Left ventricle myocardium inferior (tissue), 1 donor: ENCODE measurements at regions not wholly inside any gene's neighbourhood (a gene's known extent, or its start where the extent isn't known, plus 50 kb on each side); places are given as distances from the start of the nearest gene placed in this dataset.

Source experiments
- DNase-seq: peaks from one replicate; pipeline ENCODE4 v3.0.0-alpha.2; 2020
- H3K27ac ChIP-seq: fragments of 200-600 bp; replicated peaks from 2 replicates; pipeline ENCODE4 v1.8.0; 2021
- H3K27me3 ChIP-seq: fragments of 200-600 bp; 2 replicates; pipeline ENCODE4 v1.8.0; 2021; ENCODE audit warnings: low read depth
- H3K36me3 ChIP-seq: fragments of 200-600 bp; 2 replicates; pipeline ENCODE4 v1.8.0; 2021
- H3K4me1 ChIP-seq: fragments of 200-600 bp; 2 replicates; pipeline ENCODE4 v1.8.0; 2021
- H3K4me3 ChIP-seq: fragments of 200-600 bp; 2 replicates; pipeline ENCODE4 v1.8.0; 2021; ENCODE audit warnings: mild to moderate bottlenecking, moderate library complexity
- H3K9me3 ChIP-seq: fragments of 200-600 bp; replicated peaks from 2 replicates; pipeline ENCODE4 v1.8.0; 2021
- intact Hi-C: fragments of 100-400 bp; cut with micrococcal nuclease; formaldehyde crosslinking; loops from one replicate; pipeline ENCODE4 v1.11.0; 2022
- TF ChIP-seq, protein P1 (sequence below): fragments of 200-600 bp; IDR thresholded peaks from 2 replicates; pipeline ENCODE4 v1.8.0; 2021; ENCODE audit warnings: antibody characterized with exemption, mild to moderate bottlenecking, borderline replicate concordance
- donor health status: DM: no; HTN: yes; CAD: no; lungs with severe emphysema.

DNA sequence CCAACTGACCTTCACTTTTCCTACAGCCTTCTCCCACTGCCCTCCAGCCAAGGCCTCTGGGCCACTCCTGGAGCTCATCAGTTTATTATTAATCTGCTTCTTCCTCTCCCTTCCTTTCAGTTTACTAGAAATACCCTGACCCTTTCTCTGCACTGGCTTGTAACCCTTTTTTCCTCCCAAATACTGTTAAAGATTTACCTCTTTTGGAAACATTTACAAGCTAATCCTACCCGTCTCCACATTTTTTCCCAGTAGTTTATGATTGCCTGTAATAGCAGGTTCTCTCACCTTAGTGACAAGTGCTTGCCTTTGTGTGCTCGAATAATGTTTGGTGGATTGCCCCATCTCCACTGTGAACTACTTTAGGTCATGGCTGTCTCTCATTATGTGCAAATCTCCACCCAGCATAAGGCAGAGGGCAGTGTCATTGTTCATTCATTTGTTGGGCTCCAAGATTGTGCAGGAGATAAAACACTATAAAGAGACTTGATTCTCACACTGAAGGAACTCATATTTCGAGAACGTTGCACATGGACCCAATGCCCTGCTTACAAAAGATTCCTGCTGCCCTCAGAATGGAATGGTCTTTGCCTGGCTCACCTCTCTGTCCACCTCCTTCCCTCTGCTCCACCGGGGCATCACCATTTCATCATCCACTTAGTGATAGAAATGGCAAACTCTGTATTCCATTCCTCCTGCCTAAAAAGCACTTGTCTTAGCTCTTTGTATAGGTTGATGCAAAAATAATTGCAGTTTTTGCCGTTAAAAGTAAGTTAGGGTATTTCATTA lies 491.1 kb downstream of the UTRN start:
- no peaks in the 10 kb centered on the region for H3K4me1 ChIP-seq
- H3K27ac ChIP-seq = no peak overlapping the region
- peaks cover 47% of the 10 kb centered on the region for H3K36me3 ChIP-seq
- H3K4me3 ChIP-seq = no peak overlapping the region
- intact Hi-C loops = no loop called here
- no peaks in the 10 kb centered on the region for H3K27me3 ChIP-seq
- no peak for DNase-seq
- TF ChIP-seq, protein P1, sequence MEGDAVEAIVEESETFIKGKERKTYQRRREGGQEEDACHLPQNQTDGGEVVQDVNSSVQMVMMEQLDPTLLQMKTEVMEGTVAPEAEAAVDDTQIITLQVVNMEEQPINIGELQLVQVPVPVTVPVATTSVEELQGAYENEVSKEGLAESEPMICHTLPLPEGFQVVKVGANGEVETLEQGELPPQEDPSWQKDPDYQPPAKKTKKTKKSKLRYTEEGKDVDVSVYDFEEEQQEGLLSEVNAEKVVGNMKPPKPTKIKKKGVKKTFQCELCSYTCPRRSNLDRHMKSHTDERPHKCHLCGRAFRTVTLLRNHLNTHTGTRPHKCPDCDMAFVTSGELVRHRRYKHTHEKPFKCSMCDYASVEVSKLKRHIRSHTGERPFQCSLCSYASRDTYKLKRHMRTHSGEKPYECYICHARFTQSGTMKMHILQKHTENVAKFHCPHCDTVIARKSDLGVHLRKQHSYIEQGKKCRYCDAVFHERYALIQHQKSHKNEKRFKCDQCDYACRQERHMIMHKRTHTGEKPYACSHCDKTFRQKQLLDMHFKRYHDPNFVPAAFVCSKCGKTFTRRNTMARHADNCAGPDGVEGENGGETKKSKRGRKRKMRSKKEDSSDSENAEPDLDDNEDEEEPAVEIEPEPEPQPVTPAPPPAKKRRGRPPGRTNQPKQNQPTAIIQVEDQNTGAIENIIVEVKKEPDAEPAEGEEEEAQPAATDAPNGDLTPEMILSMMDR = no peak
- H3K9me3 ChIP-seq = no peaks in the 10 kb centered on the region

DNA sequence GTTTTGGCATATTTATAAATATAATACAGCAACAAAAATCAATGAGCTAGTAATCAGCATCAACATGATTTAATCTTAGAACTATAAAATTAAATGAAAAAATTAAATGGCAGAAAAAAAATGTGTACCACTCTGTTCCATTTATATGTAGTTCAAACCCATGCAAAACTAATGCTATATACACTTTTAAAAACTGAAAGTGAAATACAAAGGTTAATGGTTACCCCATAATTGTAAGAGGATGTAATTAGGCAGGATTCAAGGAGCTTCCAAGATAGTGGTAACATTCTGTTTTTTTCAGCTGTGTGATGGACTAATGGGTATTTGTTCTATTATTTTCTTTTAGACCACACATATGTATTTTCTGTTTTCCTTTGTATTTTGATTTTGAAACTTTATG lies 492.1 kb downstream of the UTRN start:
- Histone ChIP-seq H3K36me3 (peaks cover 47% of the 10 kb centered on the region), H3K27me3 (no peaks in the 10 kb centered on the region)

DNA sequence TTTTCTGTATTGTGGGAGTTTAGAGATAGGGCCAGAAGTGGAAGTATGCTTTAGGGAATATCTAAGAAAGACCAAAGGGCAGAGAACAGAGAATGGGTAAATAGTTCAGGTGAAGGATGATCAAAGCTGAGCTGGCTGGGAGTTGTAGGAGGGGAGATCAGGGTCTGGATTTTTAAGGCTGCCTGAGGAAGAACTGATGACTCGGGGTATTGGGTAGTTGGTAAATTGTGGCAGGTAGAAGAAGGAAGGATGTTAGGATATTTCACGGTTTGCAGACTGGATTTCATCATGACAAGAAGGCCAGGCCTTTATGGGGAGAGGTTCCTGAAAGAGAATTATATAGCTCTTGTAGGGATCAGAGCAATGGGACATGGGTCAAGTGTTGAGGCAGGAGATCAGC lies 492.9 kb downstream of the UTRN start:
- Histone ChIP-seq H3K27ac (no peak overlapping the region), H3K36me3 (peaks cover 47% of the 10 kb centered on the region), H3K4me1 (no peaks in the 10 kb centered on the region), H3K9me3 (no peaks in the 10 kb centered on the region), H3K4me3 (no peak overlapping the region), H3K27me3 (no peaks in the 10 kb centered on the region)
- no peak for DNase-seq
- intact Hi-C loops = no loop called here
- TF ChIP-seq, protein P1 = no peak

More for the DNA sequence above, 492.1 kb downstream of the UTRN start:
- Histone ChIP-seq H3K9me3 (no peaks in the 10 kb centered on the region), H3K4me3 (no peak overlapping the region), H3K4me1 (no peaks in the 10 kb centered on the region), H3K27ac (no peak overlapping the region)
- intact Hi-C loops = no loop called here
- TF ChIP-seq, protein P1 = no peak
- DNase-seq = no peak

DNA sequence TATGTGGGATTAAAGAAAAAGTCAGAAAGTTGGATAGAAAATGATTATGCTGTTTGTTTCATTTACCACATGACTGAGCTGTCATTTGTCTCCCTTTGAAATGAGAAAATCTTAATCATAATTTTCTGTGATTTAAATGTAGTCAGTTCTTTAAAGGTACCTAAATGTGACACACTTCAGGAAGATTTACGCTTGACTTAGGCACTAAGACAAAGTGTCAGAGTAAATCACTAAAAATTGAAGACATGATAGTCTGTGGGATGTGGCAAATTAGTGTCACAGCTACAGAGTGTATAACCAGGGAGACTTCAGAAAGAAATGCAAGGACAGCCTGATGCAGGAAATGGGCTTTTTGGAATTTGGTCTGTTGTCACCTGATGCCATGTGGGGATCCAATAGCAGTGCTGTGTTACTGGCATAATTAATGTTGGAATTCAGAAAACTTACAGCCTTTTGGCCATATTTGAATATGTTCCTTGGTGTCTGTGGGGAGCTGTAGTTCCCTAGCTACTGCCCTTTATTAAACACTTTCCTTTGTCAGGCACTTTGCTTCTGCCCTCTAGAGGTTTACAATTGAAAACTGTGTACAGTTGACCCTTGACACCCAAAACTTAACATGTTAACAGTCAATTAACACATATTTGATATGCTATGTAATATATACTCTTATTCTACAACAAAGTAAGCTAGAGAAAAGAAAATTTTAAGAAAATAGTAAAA lies 493.8 kb downstream of the UTRN start:
- no peaks in the 10 kb centered on the region for H3K27me3 ChIP-seq
- H3K4me1 ChIP-seq = no peaks in the 10 kb centered on the region
- intact Hi-C loops = no loop called here
- TF ChIP-seq, protein P1 = peak; percentile 29
- DNase-seq = no peak
- peaks cover 42% of the 10 kb centered on the region for H3K36me3 ChIP-seq
- no peak overlapping the region for H3K4me3 ChIP-seq
- no peak overlapping the region for H3K27ac ChIP-seq
- H3K9me3 ChIP-seq = no peaks in the 10 kb centered on the region

DNA sequence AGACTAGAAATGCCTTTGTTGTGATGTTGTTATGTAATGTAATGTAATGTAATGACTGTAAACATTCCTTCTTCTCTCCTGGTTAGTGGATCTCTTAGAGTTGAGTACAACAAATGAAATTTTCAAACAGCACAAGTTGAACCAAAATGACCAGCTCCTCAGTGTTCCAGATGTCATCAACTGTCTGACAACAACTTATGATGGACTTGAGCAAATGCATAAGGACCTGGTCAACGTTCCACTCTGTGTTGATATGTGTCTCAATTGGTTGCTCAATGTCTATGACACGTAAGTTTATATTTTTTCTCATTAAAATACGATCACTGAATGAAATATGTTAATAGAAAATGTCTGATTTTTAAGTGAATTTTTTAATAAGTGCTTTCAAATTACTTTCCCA lies 496.7 kb downstream of the UTRN start:
- H3K4me3 ChIP-seq = no peak overlapping the region
- no peaks in the 10 kb centered on the region for H3K4me1 ChIP-seq
- no peak overlapping the region for H3K27ac ChIP-seq
- no peaks in the 10 kb centered on the region for H3K9me3 ChIP-seq
- intact Hi-C loops = no loop called here
- no peaks in the 10 kb centered on the region for H3K27me3 ChIP-seq
- no peak for DNase-seq
- H3K36me3 ChIP-seq = peaks cover 30% of the 10 kb centered on the region
- TF ChIP-seq, protein P1 = no peak
